Mesendoderm (in vitro differentiated cells): ENCODE measurements at regions not wholly inside any gene's neighbourhood (a gene's known extent, or its start where the extent isn't known, plus 50 kb on each side); places are given as distances from the start of the nearest gene placed in this dataset.
"Not testable (repeated sequence)": the region's sequence is repeated elsewhere in the genome, so short reads cannot be mapped to it uniquely, and the experiment has no call there.

Experiments used
- DNase-seq: peaks from one replicate; pipeline ENCODE4 v3.0.0; 2013
- H2AK5ac ChIP-seq: 2 replicates; pipeline ENCODE4 v1.6.1; 2013; ENCODE audit warnings: low read length, inconsistent platforms
- H2BK120ac ChIP-seq: 2 replicates; pipeline ENCODE4 v1.6.1; 2013; ENCODE audit warnings: low read depth, mild to moderate bottlenecking, low read length, moderate library complexity, mixed read lengths
- H2BK15ac ChIP-seq: replicated peaks from 2 replicates; pipeline ENCODE4 v1.6.1; 2013; ENCODE audit warnings: low read depth, mild to moderate bottlenecking, moderate library complexity
- H2BK5ac ChIP-seq: 2 replicates; pipeline ENCODE4 v1.6.1; 2013; ENCODE audit warnings: low read length, inconsistent platforms
- H3K18ac ChIP-seq: 2 replicates; pipeline ENCODE4 v1.6.1; 2013; ENCODE audit warnings: mild to moderate bottlenecking, low read length, mixed read lengths
- H3K23ac ChIP-seq: one replicate; pipeline ENCODE4 v1.6.1; 2013; ENCODE audit warnings: low read length
- H3K27ac ChIP-seq: 2 replicates; pipeline ENCODE4 v1.5.1; 2013; ENCODE audit warnings: low read depth, mild to moderate bottlenecking, inconsistent platforms, low read length, moderate library complexity
- H3K27me3 ChIP-seq: 2 replicates; pipeline ENCODE4 v1.6.1; 2013; ENCODE audit warnings: low read length, control low read depth, mild to moderate bottlenecking, inconsistent platforms; ENCODE audit not compliant: insufficient read depth, poor library complexity
- H3K36me3 ChIP-seq: 2 replicates; pipeline ENCODE4 v1.6.1; 2013; ENCODE audit warnings: low read length, inconsistent platforms; ENCODE audit not compliant: control insufficient read depth, insufficient read depth
- H3K4ac ChIP-seq: one replicate; pipeline ENCODE4 v1.6.1; 2013; ENCODE audit warnings: low read depth, mild to moderate bottlenecking, low read length, moderate library complexity
- H3K4me1 ChIP-seq: 2 replicates; pipeline ENCODE4 v1.6.1; 2013; ENCODE audit warnings: low read depth, low read length, inconsistent platforms; ENCODE audit not compliant: control insufficient read depth
- H3K4me2 ChIP-seq: 2 replicates; pipeline ENCODE4 v1.6.1; 2013; ENCODE audit warnings: low read length
- H3K4me3 ChIP-seq: 2 replicates; pipeline ENCODE4 v1.5.1; 2013; ENCODE audit warnings: mild to moderate bottlenecking, low read length
- H3K56ac ChIP-seq: one replicate; pipeline ENCODE4 v1.6.1; 2013; ENCODE audit warnings: low read length
- H3K79me1 ChIP-seq: 2 replicates; pipeline ENCODE4 v1.6.1; 2013; ENCODE audit warnings: low read length, inconsistent platforms
- H3K79me2 ChIP-seq: 2 replicates; pipeline ENCODE4 v1.6.1; 2013; ENCODE audit warnings: mild to moderate bottlenecking, low read length; ENCODE audit not compliant: control insufficient read depth, insufficient read depth
- H3K9ac ChIP-seq: 2 replicates; pipeline ENCODE4 v1.6.1; 2013; ENCODE audit warnings: low read length, inconsistent platforms
- H4K5ac ChIP-seq: one replicate; pipeline ENCODE4 v1.6.1; 2013; ENCODE audit warnings: low read length
- H4K8ac ChIP-seq: one replicate; pipeline ENCODE4 v1.6.1; 2013; ENCODE audit warnings: low read depth, mild to moderate bottlenecking, control low read depth, low read length, moderate library complexity
- WGBS: extraction: QIAGEN DNeasy Blood & Tissue Kit; methylation state at CpG from one replicate; pipeline ENCODE4 v1.1.7; 2013; ENCODE audit warnings: low lambda C conversion rate, missing lambda C conversion rate; ENCODE audit not compliant: insufficient coverage; ENCODE audit errors: extremely low coverage; 5-methylcytosine and 5-hydroxymethylcytosine counted together

- H2BK5ac ChIP-seq, H3K27ac ChIP-seq, H3K27me3 ChIP-seq, H3K4ac ChIP-seq, H4K5ac ChIP-seq, H3K4me3 ChIP-seq, DNase-seq, H3K36me3 ChIP-seq, H2BK15ac ChIP-seq, H3K4me2 ChIP-seq, H3K9ac ChIP-seq, H2BK120ac ChIP-seq, H4K8ac ChIP-seq, H3K79me2 ChIP-seq, H3K4me1 ChIP-seq, H3K18ac ChIP-seq, H3K79me1 ChIP-seq, H3K56ac ChIP-seq, H2AK5ac ChIP-seq, H3K23ac ChIP-seq: not testable (repeated sequence)
- no CpG with 5 or more reads among the region's 4 CpGs for WGBS
Observed at GRCh38 chr9:67353961-67354360, 361.6 kb upstream of the SPATA31A3 start.

GRCh38 chr9:67349424-67349759, 357.0 kb upstream of the SPATA31A3 start:
- not testable (repeated sequence) for H3K27ac ChIP-seq, H3K4me2 ChIP-seq, H3K4me3 ChIP-seq, H2BK120ac ChIP-seq, H4K5ac ChIP-seq, H3K27me3 ChIP-seq, H3K18ac ChIP-seq, H3K23ac ChIP-seq, H3K4ac ChIP-seq, DNase-seq, H3K56ac ChIP-seq, H3K9ac ChIP-seq, H2BK5ac ChIP-seq, H2BK15ac ChIP-seq, H3K36me3 ChIP-seq, H4K8ac ChIP-seq, H3K79me1 ChIP-seq, H2AK5ac ChIP-seq, H3K4me1 ChIP-seq, H3K79me2 ChIP-seq
- WGBS = no CpG with 5 or more reads among the region's 2 CpGs

GRCh38 chr9:67348562-67349423, 356.4 kb upstream of the SPATA31A3 start:
- H3K4me2 ChIP-seq, H3K4ac ChIP-seq, H3K56ac ChIP-seq, H3K36me3 ChIP-seq, H3K4me1 ChIP-seq, H3K18ac ChIP-seq, DNase-seq, H3K79me1 ChIP-seq, H2AK5ac ChIP-seq, H3K79me2 ChIP-seq, H4K8ac ChIP-seq, H3K9ac ChIP-seq, H3K27me3 ChIP-seq, H2BK15ac ChIP-seq, H3K27ac ChIP-seq, H4K5ac ChIP-seq, H2BK5ac ChIP-seq, H3K4me3 ChIP-seq, H3K23ac ChIP-seq, H2BK120ac ChIP-seq: not testable (repeated sequence)
- no CpG with 5 or more reads among the region's 2 CpGs for WGBS

GRCh38 chr9:67348094-67348493, 355.7 kb upstream of the SPATA31A3 start:
- H4K5ac ChIP-seq, H3K4me1 ChIP-seq, H2BK15ac ChIP-seq, H3K27ac ChIP-seq, H2AK5ac ChIP-seq, H3K9ac ChIP-seq, H3K36me3 ChIP-seq, H3K4me2 ChIP-seq, H3K4me3 ChIP-seq, H2BK120ac ChIP-seq, H3K4ac ChIP-seq, H3K27me3 ChIP-seq, H3K56ac ChIP-seq, H4K8ac ChIP-seq, DNase-seq, H3K23ac ChIP-seq, H3K79me2 ChIP-seq, H2BK5ac ChIP-seq, H3K18ac ChIP-seq, H3K79me1 ChIP-seq: not testable (repeated sequence)
- no CpG with 5 or more reads among the region's 4 CpGs for WGBS

- not testable (repeated sequence) for H3K4me2 ChIP-seq, H4K8ac ChIP-seq, H3K23ac ChIP-seq, H2BK15ac ChIP-seq, H2BK120ac ChIP-seq, H3K4me3 ChIP-seq, DNase-seq, H3K56ac ChIP-seq, H3K18ac ChIP-seq, H3K4ac ChIP-seq, H2BK5ac ChIP-seq, H3K27ac ChIP-seq, H3K4me1 ChIP-seq, H3K79me1 ChIP-seq, H3K79me2 ChIP-seq, H4K5ac ChIP-seq, H3K36me3 ChIP-seq, H2AK5ac ChIP-seq, H3K9ac ChIP-seq, H3K27me3 ChIP-seq
- no CpG with 5 or more reads among the region's 7 CpGs for WGBS
Observed at GRCh38 chr9:67339216-67339615, 346.9 kb upstream of the SPATA31A3 start.

GRCh38 chr9:67338201-67338600, 345.9 kb upstream of the SPATA31A3 start:
- H3K4me1 ChIP-seq, H4K5ac ChIP-seq, H3K4me2 ChIP-seq, H3K79me1 ChIP-seq, H3K23ac ChIP-seq, H3K9ac ChIP-seq, H2AK5ac ChIP-seq, H2BK5ac ChIP-seq, H4K8ac ChIP-seq, H3K18ac ChIP-seq, H2BK120ac ChIP-seq, H3K27me3 ChIP-seq, DNase-seq, H2BK15ac ChIP-seq, H3K4me3 ChIP-seq, H3K4ac ChIP-seq, H3K27ac ChIP-seq, H3K56ac ChIP-seq, H3K36me3 ChIP-seq, H3K79me2 ChIP-seq: not testable (repeated sequence)
- no CpG with 5 or more reads among the region's 12 CpGs for WGBS
